ENCODE measurements at regions not wholly inside any gene's neighbourhood (a gene's known extent, or its start where the extent isn't known, plus 50 kb on each side); places are given as distances from the start of the nearest gene placed in this dataset.

- no peak for DNase-seq
- Mint-ChIP-seq H3K4me1 (no peaks in the 10 kb centered on the region), H3K36me3 (ENCODE audit: low read depth) (no peaks in the 10 kb centered on the region), H3K9me3 (peaks cover 7% of the 10 kb centered on the region), H3K4me3 (no peak overlapping the region), H3K27ac (no peak overlapping the region), H3K27me3 (peaks cover 15% of the 10 kb centered on the region)
- intact Hi-C loops (cut with micrococcal nuclease) = no loop called here
These were observed 749.1 kb upstream of the SORCS1 start for GRCh38 chr10:107913317-107914294.

GRCh38 chr10:107901076-107901475 lies 736.6 kb upstream of the SORCS1 start:
- H3K4me3 Mint-ChIP-seq = no peak overlapping the region
- no peaks in the 10 kb centered on the region for H3K4me1 Mint-ChIP-seq
- H3K36me3 Mint-ChIP-seq (ENCODE audit: low read depth) = no peaks in the 10 kb centered on the region
- DNase-seq = no peak
- H3K27ac Mint-ChIP-seq = no peak overlapping the region
- H3K27me3 Mint-ChIP-seq = no peaks in the 10 kb centered on the region
- no peaks in the 10 kb centered on the region for H3K9me3 Mint-ChIP-seq
- intact Hi-C loops (cut with micrococcal nuclease) = no loop called here

DNA sequence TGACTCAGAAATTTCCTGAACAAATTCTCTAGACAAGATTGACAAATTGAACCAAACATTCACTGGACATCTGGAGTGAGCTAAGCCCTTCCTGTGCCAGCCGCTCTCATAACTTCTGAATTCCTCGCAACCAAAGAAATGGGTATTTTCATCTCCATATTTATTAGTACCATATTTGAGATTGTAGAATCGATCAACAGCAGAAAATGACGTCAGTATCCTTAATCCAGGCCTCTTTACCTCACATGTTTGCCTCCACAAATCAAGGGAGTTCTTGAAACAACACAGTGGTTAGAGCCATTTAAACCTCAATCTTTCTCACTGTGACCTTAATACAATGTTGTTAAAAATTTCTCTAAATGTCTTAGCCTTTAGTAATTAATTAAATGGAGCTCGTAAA lies 735.6 kb upstream of the SORCS1 start:
- intact Hi-C loops (cut with micrococcal nuclease) = no loop called here

GRCh38 chr10:107899502-107900062 lies 735.1 kb upstream of the SORCS1 start:
- intact Hi-C loops (cut with micrococcal nuclease) = no loop called here
- H3K4me1 Mint-ChIP-seq = no peaks in the 10 kb centered on the region
- no peaks in the 10 kb centered on the region for H3K27me3 Mint-ChIP-seq
- H3K27ac Mint-ChIP-seq = no peak overlapping the region
- H3K36me3 Mint-ChIP-seq (ENCODE audit: low read depth) = no peaks in the 10 kb centered on the region
- DNase-seq = no peak
- H3K9me3 Mint-ChIP-seq = no peaks in the 10 kb centered on the region
- H3K4me3 Mint-ChIP-seq = no peak overlapping the region

More for the DNA sequence above, 735.6 kb upstream of the SORCS1 start:
- no peak for DNase-seq
- Mint-ChIP-seq H3K27me3 (no peaks in the 10 kb centered on the region), H3K27ac (no peak overlapping the region), H3K36me3 (ENCODE audit: low read depth) (no peaks in the 10 kb centered on the region), H3K9me3 (no peaks in the 10 kb centered on the region), H3K4me1 (no peaks in the 10 kb centered on the region), H3K4me3 (no peak overlapping the region)

DNA sequence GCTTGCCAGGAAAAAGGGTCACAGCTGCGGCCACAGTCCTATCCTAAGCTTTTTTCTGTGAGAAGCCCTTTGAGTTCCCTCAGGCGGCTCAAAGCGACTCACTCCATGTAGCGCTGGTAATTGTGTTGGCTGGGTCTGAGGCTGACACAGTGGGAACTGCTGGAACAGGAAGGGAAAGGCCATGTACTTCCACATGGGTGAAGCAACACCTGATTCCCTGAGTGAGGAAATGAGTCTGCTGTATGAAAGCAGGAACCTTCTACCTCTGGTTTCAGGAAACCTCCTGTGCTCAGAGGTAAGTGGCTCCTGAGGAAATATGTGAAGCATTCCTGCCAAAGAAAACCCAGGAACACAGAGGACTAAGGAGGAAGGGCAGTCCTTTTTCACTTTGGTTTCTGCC lies 734.6 kb upstream of the SORCS1 start:
- no peaks in the 10 kb centered on the region for H3K4me1 Mint-ChIP-seq
- DNase-seq = no peak
- no peak overlapping the region for H3K27ac Mint-ChIP-seq
- intact Hi-C loops (cut with micrococcal nuclease) = no loop called here
- no peak overlapping the region for H3K4me3 Mint-ChIP-seq
- no peaks in the 10 kb centered on the region for H3K36me3 Mint-ChIP-seq (ENCODE audit: low read depth)
- H3K27me3 Mint-ChIP-seq = no peaks in the 10 kb centered on the region
- no peaks in the 10 kb centered on the region for H3K9me3 Mint-ChIP-seq

DNA sequence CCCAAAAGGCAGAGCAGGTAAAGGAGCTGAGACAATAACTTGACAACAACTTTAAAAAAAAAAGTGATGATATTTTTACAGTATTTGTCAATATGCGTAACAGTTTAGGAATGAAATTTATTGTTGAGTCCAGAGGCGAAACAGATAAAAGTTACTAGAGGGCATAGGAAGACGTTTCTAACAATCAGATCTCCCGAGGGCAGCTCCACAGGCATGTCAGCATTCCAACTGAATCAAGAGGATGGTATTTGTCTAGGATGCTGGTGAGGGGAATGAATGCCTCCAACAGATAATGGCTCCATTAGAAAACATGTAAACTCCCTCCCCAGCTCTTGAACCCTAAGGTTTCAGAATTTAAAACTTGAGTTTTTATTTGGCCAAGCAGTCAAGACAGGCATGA lies 733.9 kb upstream of the SORCS1 start:
- H3K27me3 Mint-ChIP-seq = no peaks in the 10 kb centered on the region
- H3K4me1 Mint-ChIP-seq = no peaks in the 10 kb centered on the region
- no peak overlapping the region for H3K27ac Mint-ChIP-seq
- no peaks in the 10 kb centered on the region for H3K36me3 Mint-ChIP-seq (ENCODE audit: low read depth)
- H3K9me3 Mint-ChIP-seq = no peaks in the 10 kb centered on the region
- intact Hi-C loops (cut with micrococcal nuclease) = no loop called here
- no peak overlapping the region for H3K4me3 Mint-ChIP-seq
- no peak for DNase-seq

- Mint-ChIP-seq H3K9me3 (peaks cover 3% of the 10 kb centered on the region), H3K27ac (no peak overlapping the region), H3K4me3 (no peak overlapping the region), H3K36me3 (ENCODE audit: low read depth) (no peaks in the 10 kb centered on the region), H3K27me3 (no peaks in the 10 kb centered on the region), H3K4me1 (no peaks in the 10 kb centered on the region)
- DNase-seq = no peak
- intact Hi-C loops (cut with micrococcal nuclease) = no loop called here
These were observed 730.0 kb upstream of the SORCS1 start for GRCh38 chr10:107894516-107894915.

DNA sequence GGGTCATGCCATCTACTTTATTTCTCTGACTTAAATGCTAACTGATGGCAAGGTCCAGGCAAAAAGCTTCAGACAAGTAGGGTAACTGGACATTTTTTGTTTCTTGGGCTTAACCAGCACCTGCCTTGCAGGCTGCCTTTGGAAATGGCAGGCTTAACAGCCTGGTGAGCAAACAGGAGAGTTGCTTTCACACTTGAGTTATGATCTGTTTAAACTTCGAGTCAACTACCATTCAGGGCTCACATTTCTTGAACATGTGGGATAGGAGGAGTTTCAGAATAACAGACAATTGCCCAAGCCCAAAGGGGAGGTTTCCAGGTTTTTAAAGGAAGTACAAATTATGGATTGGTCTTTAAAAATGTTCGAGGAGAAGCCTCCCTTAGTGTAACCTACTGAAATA lies 724.6 kb upstream of the SORCS1 start:
- no peaks in the 10 kb centered on the region for H3K4me1 Mint-ChIP-seq
- intact Hi-C loops (cut with micrococcal nuclease) = no loop called here
- H3K27ac Mint-ChIP-seq = no peak overlapping the region
- H3K36me3 Mint-ChIP-seq (ENCODE audit: low read depth) = no peaks in the 10 kb centered on the region
- no peak for DNase-seq
- H3K4me3 Mint-ChIP-seq = no peak overlapping the region
- H3K27me3 Mint-ChIP-seq = no peaks in the 10 kb centered on the region
- H3K9me3 Mint-ChIP-seq = peaks cover 6% of the 10 kb centered on the region

GRCh38 chr10:107880185-107880584 lies 715.7 kb upstream of the SORCS1 start:
- DNase-seq = no peak
- H3K4me1 Mint-ChIP-seq = no peaks in the 10 kb centered on the region
- intact Hi-C loops (cut with micrococcal nuclease) = no loop called here

DNA sequence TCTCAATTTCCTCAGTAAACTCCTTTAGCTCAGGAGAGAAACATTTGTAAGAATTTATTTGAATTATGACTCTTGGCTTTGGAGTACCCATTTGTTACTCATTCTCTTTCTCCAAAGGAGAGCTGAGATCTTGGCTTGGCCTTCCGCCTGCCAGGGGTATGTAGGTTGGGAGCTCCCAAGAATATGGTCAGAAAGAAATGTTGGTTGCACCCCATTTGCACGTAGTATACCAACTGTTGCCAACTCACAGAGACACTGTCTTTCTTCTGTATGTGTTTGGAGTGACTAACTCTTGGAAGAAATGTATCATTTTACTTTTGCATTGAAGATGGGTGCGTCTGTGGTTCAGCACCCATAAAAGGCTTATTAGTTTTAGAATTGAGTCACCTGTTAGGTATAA lies 708.5 kb upstream of the SORCS1 start:
- intact Hi-C loops (cut with micrococcal nuclease) = no loop called here
- no peak for DNase-seq
- Mint-ChIP-seq H3K4me1 (no peaks in the 10 kb centered on the region), H3K27ac (no peak overlapping the region), H3K4me3 (no peak overlapping the region), H3K27me3 (no peaks in the 10 kb centered on the region), H3K36me3 (ENCODE audit: low read depth) (no peaks in the 10 kb centered on the region), H3K9me3 (peaks cover 13% of the 10 kb centered on the region)

More at GRCh38 chr10:107880185-107880584, 715.7 kb upstream of the SORCS1 start:
- Mint-ChIP-seq H3K9me3 (peaks cover 8% of the 10 kb centered on the region), H3K27ac (no peak overlapping the region), H3K27me3 (no peaks in the 10 kb centered on the region), H3K36me3 (ENCODE audit: low read depth) (no peaks in the 10 kb centered on the region), H3K4me3 (no peak overlapping the region)

DNA sequence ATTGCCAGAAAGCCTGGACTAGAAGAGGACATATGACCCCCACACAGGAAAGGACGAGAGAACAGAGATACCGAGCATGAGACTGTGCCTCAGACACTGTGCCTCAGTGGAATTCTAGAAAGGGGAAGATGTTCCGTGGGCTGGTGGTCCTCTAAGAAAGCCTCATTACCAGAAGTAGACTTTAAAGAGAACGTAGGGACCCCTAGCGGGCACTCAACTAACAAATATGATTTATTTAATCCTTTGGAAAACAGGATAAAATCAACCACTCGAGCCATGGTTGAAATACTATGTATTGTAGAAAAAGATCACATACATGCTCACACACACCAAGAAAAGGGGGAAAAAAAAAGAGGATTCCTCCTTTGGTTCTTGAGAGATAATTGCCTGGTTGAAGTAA lies 701.2 kb upstream of the SORCS1 start:
- no peak overlapping the region for H3K4me3 Mint-ChIP-seq
- no peaks in the 10 kb centered on the region for H3K36me3 Mint-ChIP-seq (ENCODE audit: low read depth)
- no peak for DNase-seq
- intact Hi-C loops (cut with micrococcal nuclease) = no loop called here
- H3K9me3 Mint-ChIP-seq = no peaks in the 10 kb centered on the region
- H3K27ac Mint-ChIP-seq = no peak overlapping the region
- H3K4me1 Mint-ChIP-seq = no peaks in the 10 kb centered on the region
- no peaks in the 10 kb centered on the region for H3K27me3 Mint-ChIP-seq

- Mint-ChIP-seq H3K27me3 (no peaks in the 10 kb centered on the region), H3K36me3 (ENCODE audit: low read depth) (no peaks in the 10 kb centered on the region), H3K27ac (no peak overlapping the region), H3K4me3 (no peak overlapping the region), H3K4me1 (no peaks in the 10 kb centered on the region), H3K9me3 (no peaks in the 10 kb centered on the region)
- no peak for DNase-seq
- intact Hi-C loops (cut with micrococcal nuclease) = no loop called here
These were observed 694.6 kb upstream of the SORCS1 start for GRCh38 chr10:107859065-107859464.

DNA sequence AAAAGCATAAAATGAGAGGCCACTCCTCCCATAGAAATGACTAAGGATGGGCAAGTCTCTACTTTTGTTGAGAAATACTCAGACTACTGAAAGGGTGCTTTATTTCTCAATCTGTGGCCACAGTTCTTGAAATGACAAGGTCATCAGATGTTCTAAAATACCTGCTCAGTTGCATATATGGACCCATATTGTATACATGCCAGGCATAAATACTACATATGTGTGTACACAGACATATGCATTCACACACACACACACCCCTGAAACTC lies 691.5 kb upstream of the SORCS1 start:
- no peaks in the 10 kb centered on the region for H3K27me3 Mint-ChIP-seq
- no peak overlapping the region for H3K4me3 Mint-ChIP-seq
- no peaks in the 10 kb centered on the region for H3K4me1 Mint-ChIP-seq
- no peaks in the 10 kb centered on the region for H3K36me3 Mint-ChIP-seq (ENCODE audit: low read depth)
- no peaks in the 10 kb centered on the region for H3K9me3 Mint-ChIP-seq
- intact Hi-C loops (cut with micrococcal nuclease) = no loop called here
- no peak for DNase-seq
- no peak overlapping the region for H3K27ac Mint-ChIP-seq

GRCh38 chr10:107855301-107856046 lies 691.0 kb upstream of the SORCS1 start:
- no peak overlapping the region for H3K4me3 Mint-ChIP-seq
- H3K9me3 Mint-ChIP-seq = peaks cover 4% of the 10 kb centered on the region
- H3K4me1 Mint-ChIP-seq = no peaks in the 10 kb centered on the region
- intact Hi-C loops (cut with micrococcal nuclease) = no loop called here
- H3K27me3 Mint-ChIP-seq = no peaks in the 10 kb centered on the region
- no peak for DNase-seq
- H3K27ac Mint-ChIP-seq = no peak overlapping the region
- H3K36me3 Mint-ChIP-seq (ENCODE audit: low read depth) = no peaks in the 10 kb centered on the region

Measured in activated CD4-positive, alpha-beta T cell treated with anti-CD3 and anti-CD28 coated beads, Interleukin-2, amount 10 ng/mL, durations not matched to agents 24 days and 14 days (primary cell).